GM12891 (cell line): ENCODE measurements at regions not wholly inside any gene's neighbourhood (a gene's known extent, or its start where the extent isn't known, plus 50 kb on each side); places are given as distances from the start of the nearest gene placed in this dataset.

Experiments used
- DNase-seq: peaks from one replicate; pipeline ENCODE4 v3.0.0; 2011; ENCODE audit warnings: low spot score; ENCODE audit not compliant: insufficient read length
- FAIRE-seq: peaks from 2 replicates; lab custom pipeline; 2011; peaks lifted over from hg19 to GRCh38; lab: Jason Lieb, UNC
- PAX5 ChIP-seq: IDR thresholded peaks from 2 replicates; pipeline ENCODE4 v1.6.1; 2011; ENCODE audit warnings: low read length, moderate library complexity, mild to moderate bottlenecking; ENCODE audit not compliant: insufficient read depth, severe bottlenecking
- POLR2A ChIP-seq: IDR thresholded peaks from 2 replicates; pipeline ENCODE4 v1.6.1; 2011; ENCODE audit warnings: low read depth, low read length, control low read depth
- POLR2AphosphoS5 ChIP-seq: IDR thresholded peaks from 2 replicates; pipeline ENCODE4 v1.6.1; 2011; ENCODE audit warnings: low read depth, low read length, control low read depth
- POU2F2 ChIP-seq: IDR thresholded peaks from 2 replicates; pipeline ENCODE4 v1.6.1; 2011; ENCODE audit warnings: low read depth, mild to moderate bottlenecking, control low read depth, low read length, moderate library complexity
- SPI1 ChIP-seq: IDR thresholded peaks from 2 replicates; pipeline ENCODE4 v1.6.1; 2011; ENCODE audit warnings: low read depth, low read length, control low read depth
- TAF1 ChIP-seq: IDR thresholded peaks from 2 replicates; pipeline ENCODE4 v1.6.1; 2011; ENCODE audit warnings: low read depth, low read length, control low read depth

DNA sequence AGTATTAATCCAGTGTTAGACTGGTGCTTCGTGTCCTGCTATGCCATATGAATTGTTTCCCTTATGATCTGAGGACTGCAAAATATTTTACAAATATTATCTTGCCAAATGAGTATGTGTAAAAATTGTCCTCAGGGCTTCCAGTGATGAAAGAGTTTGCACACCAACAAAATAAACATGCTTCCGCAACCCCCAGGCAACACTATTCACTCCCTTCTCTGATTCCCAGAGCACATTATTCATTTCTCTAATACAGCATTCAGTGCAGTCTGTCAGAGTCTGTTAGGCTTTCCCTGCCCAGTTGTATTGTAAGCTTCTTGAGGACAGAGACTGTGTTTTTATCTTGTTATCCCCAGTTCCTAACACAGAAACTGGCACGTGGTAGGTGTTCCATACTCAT, 409.9 kb upstream of the C1orf87 start:
- FAIRE-seq (no peak), DNase-seq (no peak)
- no peak for TF ChIP-seq SPI1
- TF ChIP-seq TAF1: no peak
- TF ChIP-seq PAX5: no peak
- TF ChIP-seq POLR2A: no peak
- no peak for TF ChIP-seq POU2F2
- no peak for TF ChIP-seq POLR2AphosphoS5

GRCh38 chr1:60470246-60470645, 396.7 kb upstream of the C1orf87 start:
- no peak for DNase-seq
- TF ChIP-seq SPI1 (no peak), TAF1 (no peak), POU2F2 (no peak), PAX5 (no peak), POLR2AphosphoS5 (no peak), POLR2A (no peak)
- FAIRE-seq: no peak

DNA sequence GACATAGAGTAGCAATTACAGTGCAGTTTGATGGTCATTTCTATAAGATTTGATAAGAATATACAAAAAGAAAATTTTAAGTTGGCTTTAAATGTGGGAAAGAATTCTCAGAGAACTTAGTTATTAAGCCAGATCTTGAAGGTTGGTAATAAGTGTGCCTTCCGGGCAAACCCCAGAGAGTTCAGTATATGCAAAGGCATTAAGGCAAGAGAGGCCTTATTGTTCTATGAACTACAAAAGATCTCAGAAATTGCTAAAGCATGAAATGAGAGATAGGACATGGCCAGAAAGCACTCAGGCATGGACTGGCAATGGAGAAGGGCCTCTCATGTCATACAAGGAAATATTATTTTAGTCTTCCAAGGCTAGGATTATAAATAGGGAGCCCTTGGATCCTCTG, 390.2 kb upstream of the C1orf87 start:
- TF ChIP-seq PAX5 (no peak), POLR2AphosphoS5 (no peak), TAF1 (no peak), POLR2A (no peak), SPI1 (no peak), POU2F2 (no peak)
- FAIRE-seq (no peak), DNase-seq (no peak)

DNA sequence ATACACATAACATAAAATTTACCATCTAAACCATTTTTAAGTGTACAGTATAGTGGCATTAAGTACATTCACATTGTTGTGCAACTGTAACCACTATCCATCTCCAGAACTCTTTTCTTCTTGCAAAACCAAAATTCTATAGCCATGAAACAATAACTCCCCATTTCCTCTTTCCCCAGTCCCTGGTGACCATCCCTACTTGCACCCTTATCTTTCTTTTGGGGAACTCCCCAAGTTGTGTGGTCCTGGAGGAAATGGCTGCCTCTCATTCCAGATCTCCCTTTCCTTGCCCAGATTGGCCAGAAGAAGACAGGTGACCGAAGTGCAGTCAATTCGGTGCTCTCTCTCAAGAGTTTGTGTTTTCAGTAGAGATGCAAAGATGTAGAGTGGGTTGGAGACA, 389.6 kb upstream of the C1orf87 start:
- TF ChIP-seq PAX5 (no peak), TAF1 (no peak), SPI1 (no peak), POU2F2 (no peak), POLR2AphosphoS5 (no peak), POLR2A (no peak)
- no peak for FAIRE-seq
- no peak for DNase-seq

- DNase-seq: no peak
- no peak for TF ChIP-seq POLR2A
- TF ChIP-seq TAF1: no peak
- no peak for TF ChIP-seq SPI1
- TF ChIP-seq PAX5: no peak
- TF ChIP-seq POLR2AphosphoS5: no peak
- TF ChIP-seq POU2F2: no peak
- no peak for FAIRE-seq
These were observed 388.5 kb upstream of the C1orf87 start for GRCh38 chr1:60461925-60462595.

GRCh38 chr1:60458111-60458510, 384.5 kb upstream of the C1orf87 start:
- DNase-seq: no peak
- no peak for FAIRE-seq
- TF ChIP-seq SPI1 (no peak), TAF1 (no peak), POLR2A (no peak), POLR2AphosphoS5 (no peak), POU2F2 (no peak), PAX5 (no peak)

DNA sequence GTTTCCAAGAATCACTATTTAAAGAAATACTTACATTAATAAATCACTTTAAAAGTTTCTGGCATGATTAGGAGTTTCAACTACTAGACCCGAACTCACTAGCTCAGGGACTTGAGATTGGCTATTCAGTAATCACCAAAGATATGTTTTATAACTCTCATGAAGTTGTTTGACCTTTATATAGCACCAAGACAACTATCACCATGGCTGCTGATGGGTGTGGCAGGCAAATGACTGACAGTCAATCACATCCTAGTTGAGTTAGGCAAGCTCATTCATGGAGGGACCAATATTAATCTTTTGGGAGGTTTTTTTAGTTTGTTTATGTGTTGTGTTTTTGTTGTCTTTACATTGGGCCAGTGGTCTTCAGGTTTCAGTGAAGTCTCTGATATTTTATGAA, 376.3 kb upstream of the C1orf87 start:
- no peak for FAIRE-seq
- TF ChIP-seq PAX5: no peak

DNA sequence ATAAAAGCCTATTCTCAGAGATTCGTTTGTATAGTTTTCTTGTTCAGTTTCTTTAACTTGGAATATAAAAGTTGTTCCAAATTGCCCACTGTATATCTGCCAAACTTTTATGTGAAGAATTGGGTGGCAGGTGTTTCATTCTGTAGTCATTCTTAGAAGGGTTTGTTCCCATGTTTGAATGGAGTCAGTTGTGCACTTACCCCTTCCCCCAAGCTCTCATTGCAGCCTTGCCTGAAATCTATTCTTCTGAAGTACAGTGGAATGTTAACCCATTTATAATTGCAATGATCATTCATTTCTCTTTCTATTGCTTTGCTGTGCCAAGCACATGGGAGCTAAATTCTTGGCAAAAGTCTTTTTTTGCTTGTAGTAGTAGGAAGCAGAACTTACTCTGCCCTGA, 375.3 kb upstream of the C1orf87 start:
- DNase-seq (no peak), FAIRE-seq (no peak)
- TF ChIP-seq TAF1 (no peak), POLR2AphosphoS5 (no peak), POLR2A (no peak), PAX5 (no peak), POU2F2 (no peak), SPI1 (no peak)

More for the DNA sequence above, 376.3 kb upstream of the C1orf87 start:
- no peak for DNase-seq

DNA sequence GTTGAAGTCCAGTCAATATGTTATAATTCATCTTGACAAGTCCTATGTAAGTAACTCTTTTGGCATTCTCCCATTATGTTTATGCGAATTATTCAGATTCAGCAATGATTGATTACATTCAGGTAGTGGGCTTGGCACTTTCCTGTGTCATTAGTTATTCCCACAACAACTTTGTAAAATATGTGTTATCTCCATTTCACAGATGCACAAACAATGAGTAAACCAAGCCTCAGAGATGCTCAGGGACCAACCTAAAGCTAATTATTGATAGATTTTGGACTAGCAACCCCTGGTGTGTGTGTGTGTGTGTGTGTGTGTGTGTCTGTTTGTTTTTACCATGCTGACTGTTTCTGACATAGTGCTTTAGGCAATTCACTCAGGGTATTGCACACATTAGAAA, 371.1 kb upstream of the C1orf87 start:
- TF ChIP-seq SPI1 (no peak), TAF1 (no peak), POU2F2 (no peak), PAX5 (no peak), POLR2AphosphoS5 (no peak), POLR2A (no peak)
- FAIRE-seq (no peak), DNase-seq (no peak)

DNA sequence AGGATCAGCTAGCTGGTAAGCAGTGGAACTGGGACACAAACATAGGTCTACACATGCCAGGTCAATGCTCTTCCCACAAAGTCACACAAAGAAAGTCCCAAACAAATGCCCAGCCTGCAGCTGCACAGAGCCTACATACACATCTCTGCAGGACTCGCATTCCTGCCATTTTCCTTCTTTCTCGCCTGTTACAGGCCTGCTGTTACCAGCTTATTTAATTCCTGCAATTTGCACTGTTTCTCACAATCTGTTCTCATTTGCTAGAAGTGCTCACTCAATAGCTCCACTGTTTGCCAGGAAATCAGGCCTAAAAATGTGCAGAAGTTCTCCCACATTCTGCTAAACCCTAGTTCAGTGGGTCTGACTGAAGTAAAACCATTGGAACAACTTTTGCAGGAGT, 362.6 kb upstream of the C1orf87 start:
- FAIRE-seq: no peak

More for the DNA sequence above, 362.6 kb upstream of the C1orf87 start:
- no peak for TF ChIP-seq POU2F2
- TF ChIP-seq TAF1: no peak
- TF ChIP-seq SPI1: no peak
- no peak for TF ChIP-seq PAX5
- no peak for TF ChIP-seq POLR2AphosphoS5
- TF ChIP-seq POLR2A: no peak
- DNase-seq: no peak
